ENCODE measurements at regions not wholly inside any gene's neighbourhood (a gene's known extent, or its start where the extent isn't known, plus 50 kb on each side); places are given as distances from the start of the nearest gene placed in this dataset.

DNA sequence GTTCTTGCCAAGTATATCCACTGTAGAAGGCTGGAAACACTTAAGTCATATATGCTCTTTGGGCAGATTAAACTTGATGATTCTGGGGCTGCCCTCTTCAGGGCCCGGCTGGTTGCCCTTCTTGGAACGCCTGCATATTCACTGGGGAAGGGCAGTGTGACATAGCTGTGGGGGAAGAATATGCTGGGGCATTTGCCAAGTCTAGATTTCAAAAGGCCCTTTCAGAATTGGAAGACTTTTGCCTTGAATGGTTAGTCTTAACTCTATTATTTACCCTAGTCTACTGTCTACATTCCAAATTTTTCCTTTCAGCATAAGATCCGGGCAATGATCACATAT is 161.2 kb upstream of the PITX1 start:
- DNase-seq = no peak

GRCh38 chr5:135194573-135195269 is 160.7 kb upstream of the PITX1 start:
- DNase-seq = no peak

- DNase-seq = no peak
These were observed 160.1 kb upstream of the PITX1 start for GRCh38 chr5:135194126-135194488.

DNA sequence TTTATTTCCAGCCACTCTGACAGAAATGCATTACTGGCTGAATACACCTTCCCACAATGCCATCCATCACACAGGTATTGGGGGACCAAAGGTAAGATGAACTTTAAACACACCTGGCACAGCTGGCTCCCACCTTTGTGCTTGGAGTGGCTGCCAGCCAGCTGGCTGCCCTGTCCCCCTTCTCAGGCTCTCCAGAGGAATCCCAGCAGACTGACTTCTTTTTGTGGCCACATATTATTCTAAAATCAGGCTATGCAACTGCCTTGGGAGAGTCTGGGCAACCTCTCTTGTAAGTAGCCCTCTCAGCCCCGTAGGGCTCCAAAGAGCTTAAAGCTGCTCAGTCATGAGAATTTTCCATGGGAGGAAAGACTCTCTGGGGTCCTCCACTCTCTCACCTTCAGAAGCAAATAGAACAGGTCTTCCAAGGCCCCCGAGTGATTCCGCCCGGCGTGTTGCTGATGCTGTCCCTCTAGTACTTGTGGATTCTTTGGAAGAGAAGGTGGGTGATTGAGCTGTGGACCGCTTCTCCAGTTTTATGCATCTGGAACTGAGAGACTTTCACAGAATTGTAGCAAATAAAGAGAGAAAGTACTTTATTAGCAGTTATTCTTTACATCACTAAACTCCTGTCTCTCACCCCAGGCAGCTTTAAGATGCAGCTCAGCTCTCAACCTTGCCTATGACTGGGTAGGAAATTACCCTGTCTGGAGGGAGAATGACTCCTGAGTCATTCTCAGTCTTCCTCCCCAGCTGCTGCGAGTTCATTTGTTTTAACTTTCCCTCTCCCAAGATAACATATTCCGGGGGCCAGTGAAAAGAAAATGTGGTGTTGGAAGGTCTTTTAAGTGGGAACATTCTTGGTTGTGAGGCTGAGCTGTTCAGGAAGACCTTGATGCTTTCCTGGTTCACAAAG is 159.4 kb upstream of the PITX1 start:
- no peak for DNase-seq

GRCh38 chr5:135192351-135192750 is 158.3 kb upstream of the PITX1 start:
- DNase-seq = no peak

- DNase-seq = peak; percentile 71
These were observed 157.2 kb upstream of the PITX1 start for GRCh38 chr5:135191084-135191826.

DNA sequence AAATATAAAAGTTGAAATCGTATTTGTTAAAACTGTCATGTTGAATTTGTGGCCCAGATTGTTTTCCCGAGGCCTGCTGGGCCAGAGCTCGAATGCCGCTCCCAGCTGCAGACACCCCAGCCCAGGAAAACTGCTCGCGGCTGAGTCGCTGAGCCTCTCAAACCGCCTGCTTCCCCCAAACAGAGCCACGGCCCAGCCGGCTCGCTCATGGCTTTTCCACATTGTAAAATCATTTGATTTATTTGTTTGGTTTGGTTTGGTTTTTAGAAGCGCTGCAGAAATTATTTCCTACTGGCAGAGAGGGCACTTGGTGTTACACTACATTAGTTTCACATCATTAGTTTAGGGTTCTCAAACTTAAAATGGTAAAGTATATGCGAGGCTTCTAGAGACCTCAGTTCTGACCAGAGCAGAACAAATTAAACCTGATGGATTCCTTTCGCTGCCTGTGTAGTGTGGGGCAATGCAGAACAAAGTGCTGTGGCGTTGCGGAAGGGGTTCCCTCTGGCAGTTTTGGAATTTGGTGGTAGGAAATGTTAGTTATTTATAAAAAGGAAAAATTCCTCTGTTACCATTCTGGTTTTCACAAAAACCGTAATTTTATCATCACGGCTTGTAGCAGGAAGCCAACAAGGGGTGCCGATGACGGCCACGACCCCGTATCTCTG is 156.5 kb upstream of the PITX1 start:
- no peak for DNase-seq

DNA sequence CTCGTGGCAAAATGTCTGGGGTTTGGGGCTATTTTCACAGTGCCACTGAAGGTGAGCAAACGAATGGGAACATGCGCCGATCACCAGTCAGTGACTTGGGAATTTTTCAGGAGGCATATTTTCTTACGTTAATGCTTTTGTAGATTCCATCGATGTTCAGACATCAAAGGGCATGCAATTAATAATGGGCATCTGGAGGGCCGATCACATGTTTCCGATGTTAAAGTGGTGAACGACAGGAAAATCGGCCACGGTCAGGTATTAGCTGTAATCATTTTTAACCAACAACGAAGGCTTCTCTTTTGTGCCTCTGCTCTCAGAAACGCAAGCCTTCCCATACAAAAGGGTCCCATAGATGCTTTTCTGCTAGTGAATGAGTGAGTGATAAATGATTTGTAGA is 155.0 kb upstream of the PITX1 start:
- DNase-seq = no peak

- DNase-seq = no peak
These were observed 154.3 kb upstream of the PITX1 start for GRCh38 chr5:135188233-135188914.

- DNase-seq = no peak
These were observed 152.9 kb upstream of the PITX1 start for GRCh38 chr5:135186662-135187522.

- DNase-seq = no peak
These were observed 151.5 kb upstream of the PITX1 start for GRCh38 chr5:135185481-135186065.

- DNase-seq = no peak
These were observed 150.6 kb upstream of the PITX1 start for GRCh38 chr5:135184646-135185045.

DNA sequence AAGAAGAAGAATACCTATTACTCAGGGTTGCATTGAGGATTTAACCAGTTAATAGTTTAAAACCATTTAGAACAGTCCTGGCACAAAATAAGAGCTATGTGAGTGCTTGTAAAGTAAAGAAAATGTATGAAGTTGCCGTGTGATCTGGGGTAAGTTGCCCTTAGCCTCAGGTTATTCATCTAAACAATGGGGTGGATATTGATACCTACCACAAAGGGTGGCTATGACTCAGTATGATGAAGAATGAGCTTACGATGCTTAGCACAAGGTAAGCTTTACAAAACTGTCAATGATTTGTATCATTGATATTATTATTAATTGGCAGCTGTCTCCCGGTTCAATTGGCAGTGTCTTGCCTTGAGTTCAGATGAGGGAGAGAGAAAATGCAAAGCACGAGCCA is 149.4 kb upstream of the PITX1 start:
- no peak for DNase-seq

DNA sequence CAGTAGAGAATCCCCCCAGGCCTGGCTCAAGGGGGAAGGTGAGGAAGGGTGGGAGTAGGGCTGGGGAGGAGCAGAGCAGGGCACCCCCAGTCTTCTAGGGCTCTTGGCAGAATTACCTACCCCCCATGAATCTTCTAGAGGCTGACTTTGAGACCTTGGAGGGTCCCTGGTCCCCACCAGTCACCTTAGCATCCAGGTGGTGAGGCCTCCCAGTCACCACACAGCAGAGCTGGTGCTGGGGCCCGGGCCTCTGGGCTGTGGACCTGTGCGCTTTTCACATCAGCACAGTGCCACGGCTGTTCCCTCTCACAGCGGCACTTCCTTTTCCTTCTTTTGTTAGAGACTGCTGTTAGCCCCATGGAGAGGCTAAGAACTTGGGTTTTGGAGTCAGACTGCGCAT is 148.6 kb upstream of the PITX1 start:
- no peak for DNase-seq

DNA sequence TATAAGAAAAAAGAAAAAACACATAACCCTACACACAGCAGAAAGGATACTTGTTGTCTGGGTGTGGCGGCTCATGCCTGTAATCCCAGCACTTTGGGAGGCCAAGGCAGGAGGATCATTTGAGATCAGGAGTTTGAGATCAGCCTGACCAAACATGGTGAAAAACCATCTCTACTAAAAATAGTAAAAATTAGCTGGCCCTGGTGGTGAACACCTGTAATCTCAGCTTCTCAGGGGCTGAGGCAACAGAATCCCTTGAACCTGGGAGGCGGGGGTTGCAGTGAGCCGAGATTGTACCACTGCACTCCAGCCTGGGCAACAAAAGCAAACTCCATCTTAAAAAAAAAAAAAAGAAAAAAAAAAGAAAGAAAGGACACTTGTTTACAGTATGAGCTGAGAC is 147.6 kb upstream of the PITX1 start:
- no peak for DNase-seq

GRCh38 chr5:135179308-135179980 is 145.4 kb upstream of the PITX1 start:
- DNase-seq = no peak

- no peak for DNase-seq
These were observed 144.6 kb upstream of the PITX1 start for GRCh38 chr5:135178476-135179155.

DNA sequence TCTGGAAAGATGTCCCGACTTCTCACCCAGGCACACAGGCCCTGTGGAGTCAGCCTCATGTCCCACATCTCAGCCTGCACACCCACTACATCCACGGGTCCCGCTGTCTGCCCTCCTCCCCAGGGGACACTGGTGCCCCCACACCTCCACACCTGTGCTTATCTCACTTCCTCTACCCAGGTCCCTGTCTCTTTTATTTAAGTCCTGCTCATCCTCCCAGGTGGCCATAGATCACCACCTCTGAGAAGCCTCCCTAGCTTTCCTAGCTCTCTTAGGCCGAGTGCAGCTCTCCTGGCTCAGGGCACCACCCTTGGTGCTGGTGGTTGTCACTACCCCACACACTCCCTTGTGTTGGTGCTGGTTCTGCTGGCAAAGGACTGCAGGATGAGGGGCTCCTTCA is 143.6 kb upstream of the PITX1 start:
- DNase-seq = no peak

DNA sequence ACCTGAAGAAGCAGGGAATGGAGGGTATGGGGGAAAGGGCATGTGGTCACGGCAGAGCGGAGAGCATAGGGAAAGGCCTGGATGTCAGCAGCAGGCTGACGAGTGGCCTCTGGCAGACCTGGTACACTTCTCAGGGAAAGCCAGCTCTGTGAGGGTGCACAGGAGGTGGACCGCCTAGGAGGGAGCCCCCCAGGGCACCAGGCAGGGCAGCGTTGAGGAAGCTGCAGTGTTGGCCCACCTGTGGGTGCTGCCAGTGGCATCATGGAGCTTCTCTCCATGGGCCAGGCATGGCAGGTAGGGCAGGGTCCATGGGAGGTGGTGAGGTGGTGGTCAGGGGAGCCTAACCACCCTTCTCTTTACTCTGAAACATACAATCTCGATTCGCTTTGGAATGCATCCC is 143.0 kb upstream of the PITX1 start:
- DNase-seq = no peak

Measured in activated CD4-positive, alpha-beta T cell treated with anti-CD3 and anti-CD28 coated beads, Interleukin-2, amount 50 U/mL, for 16 hours (primary cell).